ENCODE measurements at regions not wholly inside any gene's neighbourhood (a gene's known extent, or its start where the extent isn't known, plus 50 kb on each side); places are given as distances from the start of the nearest gene placed in this dataset.

- no peak for DNase-seq (ENCODE audit: low spot score in 2 of 2)
- Mint-ChIP-seq H3K27ac (ENCODE audit: low read depth) (no peak overlapping the region), H3K27me3 (no peaks in the 10 kb centered on the region), H3K4me3 (no peak overlapping the region), H3K9me3 (no peaks in the 10 kb centered on the region), H3K36me3 (ENCODE audit: insufficient read depth) (peaks cover 2% of the 10 kb centered on the region), H3K4me1 (no peaks in the 10 kb centered on the region)
- no peak for ATAC-seq (replicated peaks; ENCODE audit: extremely low read depth, poor library complexity, severe bottlenecking)
Measured at GRCh38 chr4:136505020-136505419, 1027.3 kb downstream of the PCDH18 start.

- Mint-ChIP-seq H3K4me1 (no peaks in the 10 kb centered on the region), H3K27me3 (no peaks in the 10 kb centered on the region), H3K27ac (ENCODE audit: low read depth) (no peak overlapping the region), H3K4me3 (no peak overlapping the region), H3K9me3 (no peaks in the 10 kb centered on the region), H3K36me3 (ENCODE audit: insufficient read depth) (no peaks in the 10 kb centered on the region)
- DNase-seq (ENCODE audit: low spot score in 2 of 2) (no peak), ATAC-seq (replicated peaks; ENCODE audit: extremely low read depth, poor library complexity, severe bottlenecking) (no peak)
Measured at GRCh38 chr4:136495851-136496250, 1036.4 kb downstream of the PCDH18 start.

DNA sequence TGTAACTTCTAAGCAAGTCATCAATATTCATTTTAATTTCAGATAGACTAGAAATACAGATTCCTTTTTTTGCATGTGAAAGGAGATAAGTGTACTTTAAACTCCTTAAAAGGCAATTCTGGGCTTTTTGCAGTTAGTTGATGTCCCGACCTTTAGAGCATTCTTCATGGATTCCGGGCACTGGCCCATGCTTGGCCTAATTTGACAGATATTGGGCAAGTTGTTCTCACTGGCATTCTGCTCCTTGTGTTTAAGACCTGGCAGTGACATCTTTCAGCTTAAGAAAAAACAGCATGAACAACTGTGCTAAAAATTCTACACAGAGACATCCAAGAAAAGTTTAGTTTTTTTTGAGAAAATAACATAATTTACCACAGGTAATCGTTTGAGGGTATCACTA lies 1037.2 kb downstream of the PCDH18 start:
- Mint-ChIP-seq H3K27ac (ENCODE audit: low read depth) (no peak overlapping the region), H3K27me3 (no peaks in the 10 kb centered on the region), H3K4me3 (no peak overlapping the region), H3K36me3 (ENCODE audit: insufficient read depth) (no peaks in the 10 kb centered on the region), H3K9me3 (no peaks in the 10 kb centered on the region), H3K4me1 (no peaks in the 10 kb centered on the region)
- ATAC-seq (replicated peaks; ENCODE audit: extremely low read depth, poor library complexity, severe bottlenecking) (no peak), DNase-seq (ENCODE audit: low spot score in 2 of 2) (no peak)

DNA sequence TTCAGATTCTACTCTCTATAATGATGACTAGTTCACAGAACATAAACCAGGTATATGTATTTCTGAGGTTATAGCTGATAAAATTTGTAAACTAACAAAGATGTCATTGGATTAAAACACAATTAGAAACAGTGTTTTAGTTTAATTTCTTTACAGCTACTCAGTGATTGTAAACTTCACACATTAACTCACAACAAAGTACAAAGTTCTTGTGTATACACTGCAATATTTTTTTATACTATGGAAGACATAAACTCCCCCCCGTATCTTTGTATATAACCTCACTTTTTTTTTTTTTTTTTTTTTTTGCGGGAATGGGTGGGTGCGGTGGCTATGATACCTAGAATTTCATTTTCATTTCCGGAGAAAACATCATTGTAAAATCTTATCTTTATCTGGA lies 1043.2 kb downstream of the PCDH18 start:
- no peaks in the 10 kb centered on the region for H3K9me3 Mint-ChIP-seq
- H3K27me3 Mint-ChIP-seq = no peaks in the 10 kb centered on the region
- DNase-seq (ENCODE audit: low spot score in 2 of 2) (no peak), ATAC-seq (replicated peaks; ENCODE audit: extremely low read depth, poor library complexity, severe bottlenecking) (no peak)
- no peak overlapping the region for H3K27ac Mint-ChIP-seq (ENCODE audit: low read depth)
- no peaks in the 10 kb centered on the region for H3K4me1 Mint-ChIP-seq
- no peak overlapping the region for H3K4me3 Mint-ChIP-seq
- H3K36me3 Mint-ChIP-seq (ENCODE audit: insufficient read depth) = no peaks in the 10 kb centered on the region

DNA sequence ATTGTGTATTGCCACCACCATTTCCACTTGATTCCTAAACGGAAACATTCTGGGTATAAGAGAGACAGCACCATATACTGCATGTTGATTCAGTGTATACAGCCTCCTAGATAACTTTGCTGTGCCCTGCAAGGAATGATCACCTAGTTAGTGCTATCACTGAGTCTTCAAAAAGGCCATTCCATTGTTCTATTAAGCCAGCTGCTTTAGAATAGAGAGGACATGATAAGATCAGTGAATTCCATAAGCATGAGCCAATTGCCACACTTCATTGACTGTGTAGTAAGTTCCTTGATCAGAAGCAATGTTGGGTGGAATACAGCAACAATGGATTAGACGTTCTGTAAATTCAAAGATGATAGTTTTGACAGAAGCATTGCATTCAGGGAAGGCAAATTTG lies 1047.3 kb downstream of the PCDH18 start:
- Mint-ChIP-seq H3K4me3 (no peak overlapping the region), H3K36me3 (ENCODE audit: insufficient read depth) (no peaks in the 10 kb centered on the region), H3K4me1 (no peaks in the 10 kb centered on the region), H3K27ac (ENCODE audit: low read depth) (no peak overlapping the region), H3K27me3 (no peaks in the 10 kb centered on the region), H3K9me3 (no peaks in the 10 kb centered on the region)
- ATAC-seq (replicated peaks; ENCODE audit: extremely low read depth, poor library complexity, severe bottlenecking) (no peak), DNase-seq (ENCODE audit: low spot score in 2 of 2) (no peak)

GRCh38 chr4:136476753-136477152 lies 1055.5 kb downstream of the PCDH18 start:
- ATAC-seq (replicated peaks; ENCODE audit: extremely low read depth, poor library complexity, severe bottlenecking) (no peak), DNase-seq (ENCODE audit: low spot score in 2 of 2) (no peak)
- no peaks in the 10 kb centered on the region for H3K4me1 Mint-ChIP-seq
- no peak overlapping the region for H3K27ac Mint-ChIP-seq (ENCODE audit: low read depth)
- peaks cover 6% of the 10 kb centered on the region for H3K9me3 Mint-ChIP-seq
- H3K27me3 Mint-ChIP-seq = no peaks in the 10 kb centered on the region
- no peak overlapping the region for H3K4me3 Mint-ChIP-seq
- no peaks in the 10 kb centered on the region for H3K36me3 Mint-ChIP-seq (ENCODE audit: insufficient read depth)

GRCh38 chr4:136471051-136471450 lies 1061.2 kb downstream of the PCDH18 start:
- Mint-ChIP-seq H3K4me3 (no peak overlapping the region), H3K27me3 (no peaks in the 10 kb centered on the region), H3K27ac (ENCODE audit: low read depth) (no peak overlapping the region), H3K36me3 (ENCODE audit: insufficient read depth) (peaks cover 1% of the 10 kb centered on the region), H3K9me3 (no peaks in the 10 kb centered on the region), H3K4me1 (no peaks in the 10 kb centered on the region)
- no peak for DNase-seq (ENCODE audit: low spot score in 2 of 2)
- no peak for ATAC-seq (replicated peaks; ENCODE audit: extremely low read depth, poor library complexity, severe bottlenecking)

- DNase-seq (ENCODE audit: low spot score in 2 of 2) = no peak
- Mint-ChIP-seq H3K27me3 (no peaks in the 10 kb centered on the region), H3K36me3 (ENCODE audit: insufficient read depth) (peaks cover under 1% of the 10 kb centered on the region), H3K9me3 (no peaks in the 10 kb centered on the region), H3K4me3 (no peak overlapping the region), H3K4me1 (no peaks in the 10 kb centered on the region), H3K27ac (ENCODE audit: low read depth) (no peak overlapping the region)
- no peak for ATAC-seq (replicated peaks; ENCODE audit: extremely low read depth, poor library complexity, severe bottlenecking)
Measured at GRCh38 chr4:136465691-136466090, 1066.6 kb downstream of the PCDH18 start.

DNA sequence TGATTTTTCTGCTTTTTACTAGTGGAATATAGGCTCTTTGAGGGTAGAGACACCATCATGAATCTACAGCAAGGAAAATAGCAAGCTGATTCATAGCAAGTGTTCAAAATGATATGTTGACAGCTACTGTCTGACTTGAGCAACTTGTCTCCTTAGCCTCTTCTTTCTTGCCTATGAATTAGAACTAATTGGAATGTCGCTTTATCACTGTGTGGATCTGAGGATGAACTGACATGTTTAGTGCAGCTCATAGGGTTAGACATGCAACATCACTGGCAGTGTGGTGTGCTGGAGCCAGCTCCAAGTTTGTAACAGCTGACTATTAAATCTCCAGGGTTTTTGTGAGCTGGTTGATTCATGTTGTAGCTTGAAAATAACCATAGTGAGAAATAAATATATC lies 1068.4 kb downstream of the PCDH18 start:
- Mint-ChIP-seq H3K27me3 (no peaks in the 10 kb centered on the region), H3K4me3 (no peak overlapping the region), H3K9me3 (no peaks in the 10 kb centered on the region), H3K27ac (ENCODE audit: low read depth) (no peak overlapping the region), H3K36me3 (ENCODE audit: insufficient read depth) (no peaks in the 10 kb centered on the region), H3K4me1 (no peaks in the 10 kb centered on the region)
- no peak for DNase-seq (ENCODE audit: low spot score in 2 of 2)
- no peak for ATAC-seq (replicated peaks; ENCODE audit: extremely low read depth, poor library complexity, severe bottlenecking)

DNA sequence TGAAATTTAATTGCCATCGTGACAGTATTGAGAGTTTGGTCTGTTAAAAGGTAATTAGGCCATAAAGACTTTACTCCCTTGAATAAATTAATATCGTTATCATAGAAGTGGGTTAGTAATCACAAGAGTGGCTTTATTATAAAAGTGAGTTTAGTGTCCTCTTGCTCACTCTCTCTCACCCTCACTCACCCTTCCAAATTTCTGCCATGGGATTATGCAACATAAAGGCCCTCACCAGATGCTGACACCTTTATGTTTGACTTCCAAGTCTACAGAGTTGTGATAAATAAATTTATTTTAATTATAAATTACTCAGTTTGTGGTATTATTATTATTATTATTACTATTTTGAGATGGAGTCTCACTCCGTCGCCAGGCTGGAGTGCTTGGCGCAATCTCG lies 1070.8 kb downstream of the PCDH18 start:
- no peak for ATAC-seq (replicated peaks; ENCODE audit: extremely low read depth, poor library complexity, severe bottlenecking)
- no peak for DNase-seq (ENCODE audit: low spot score in 2 of 2)
- Mint-ChIP-seq H3K27ac (ENCODE audit: low read depth) (no peak overlapping the region), H3K27me3 (no peaks in the 10 kb centered on the region), H3K4me1 (no peaks in the 10 kb centered on the region), H3K9me3 (no peaks in the 10 kb centered on the region), H3K36me3 (ENCODE audit: insufficient read depth) (no peaks in the 10 kb centered on the region), H3K4me3 (no peak overlapping the region)

- H3K27ac Mint-ChIP-seq (ENCODE audit: low read depth) = no peak overlapping the region
- no peaks in the 10 kb centered on the region for H3K36me3 Mint-ChIP-seq (ENCODE audit: insufficient read depth)
- H3K4me1 Mint-ChIP-seq = no peaks in the 10 kb centered on the region
- H3K4me3 Mint-ChIP-seq = no peak overlapping the region
- ATAC-seq (replicated peaks; ENCODE audit: extremely low read depth, poor library complexity, severe bottlenecking) (no peak), DNase-seq (ENCODE audit: low spot score in 2 of 2) (no peak)
- no peaks in the 10 kb centered on the region for H3K27me3 Mint-ChIP-seq
- H3K9me3 Mint-ChIP-seq = no peaks in the 10 kb centered on the region
Measured at GRCh38 chr4:136458326-136458725, 1074.0 kb downstream of the PCDH18 start.

DNA sequence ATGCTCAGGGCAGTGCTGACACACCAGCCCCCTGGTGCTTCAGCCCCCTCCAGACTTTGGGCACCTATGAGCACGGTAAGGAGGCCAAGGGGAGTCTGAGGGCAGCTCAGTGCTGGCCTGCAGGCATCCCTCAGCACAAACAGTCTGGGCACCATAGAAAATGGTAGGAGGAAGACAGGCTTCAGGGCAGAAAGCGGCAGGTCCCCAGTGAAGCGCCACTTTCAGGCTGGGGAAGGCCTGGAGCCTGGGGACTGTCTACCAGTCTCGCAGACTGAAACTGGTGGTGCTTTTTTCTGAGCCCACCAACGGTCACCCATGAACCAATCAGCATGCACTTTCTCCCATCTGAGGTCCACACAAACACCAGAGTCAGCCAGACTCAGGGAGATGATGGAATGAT lies 1074.7 kb downstream of the PCDH18 start:
- Mint-ChIP-seq H3K36me3 (ENCODE audit: insufficient read depth) (no peaks in the 10 kb centered on the region), H3K27ac (ENCODE audit: low read depth) (no peak overlapping the region), H3K27me3 (no peaks in the 10 kb centered on the region), H3K9me3 (no peaks in the 10 kb centered on the region), H3K4me1 (no peaks in the 10 kb centered on the region), H3K4me3 (no peak overlapping the region)
- no peak for DNase-seq (ENCODE audit: low spot score in 2 of 2)
- no peak for ATAC-seq (replicated peaks; ENCODE audit: extremely low read depth, poor library complexity, severe bottlenecking)

- Mint-ChIP-seq H3K27ac (ENCODE audit: low read depth) (no peak overlapping the region), H3K36me3 (ENCODE audit: insufficient read depth) (no peaks in the 10 kb centered on the region), H3K27me3 (no peaks in the 10 kb centered on the region), H3K4me3 (no peak overlapping the region), H3K4me1 (no peaks in the 10 kb centered on the region), H3K9me3 (no peaks in the 10 kb centered on the region)
- DNase-seq (ENCODE audit: low spot score in 2 of 2) = no peak
- ATAC-seq (replicated peaks; ENCODE audit: extremely low read depth, poor library complexity, severe bottlenecking) = no peak
Measured at GRCh38 chr4:136457004-136457403, 1075.3 kb downstream of the PCDH18 start.

GRCh38 chr4:136443006-136443405 lies 1089.3 kb downstream of the PCDH18 start:
- DNase-seq (ENCODE audit: low spot score in 2 of 2) (no peak), ATAC-seq (replicated peaks; ENCODE audit: extremely low read depth, poor library complexity, severe bottlenecking) (no peak)
- Mint-ChIP-seq H3K4me3 (no peak overlapping the region), H3K9me3 (no peaks in the 10 kb centered on the region), H3K4me1 (no peaks in the 10 kb centered on the region), H3K36me3 (ENCODE audit: insufficient read depth) (no peaks in the 10 kb centered on the region), H3K27me3 (no peaks in the 10 kb centered on the region), H3K27ac (ENCODE audit: low read depth) (no peak overlapping the region)

Measured in central memory CD8-positive, alpha-beta T cell (primary cell).